ENCODE measurements at regions not wholly inside any gene's neighbourhood (a gene's known extent, or its start where the extent isn't known, plus 50 kb on each side); places are given as distances from the start of the nearest gene placed in this dataset.

- FAIRE-seq (no peak), DNase-seq (no peak), ATAC-seq (peak in 1 of 4 donors; percentile 32)
- no peak for TF ChIP-seq CTCF (IDR thresholded peaks at IDR 0.05)
- Histone ChIP-seq H3K27me3 (no peaks in the 10 kb centered on the region), H3K27ac (no peak overlapping the region), H3K4me1 (no peaks in the 10 kb centered on the region), H3K9me3 (no peaks in the 10 kb centered on the region), H3K36me3 (no peaks in the 10 kb centered on the region), H3K4me3 (no peak overlapping the region)
- intact Hi-C loops (cut with DNase I) = no loop called here
- 74 to 81% methylated on average over 2 of the region's 2 CpGs for WGBS, 2 donors
Observed at GRCh38 chr14:54252072-54252730, 144.6 kb upstream of the CDKN3 start.

- H3K27ac ChIP-seq = no peak overlapping the region
- H3K9me3 ChIP-seq = no peaks in the 10 kb centered on the region
- no peaks in the 10 kb centered on the region for H3K27me3 ChIP-seq
- no peak for TF ChIP-seq CTCF (IDR thresholded peaks at IDR 0.05)
- no peaks in the 10 kb centered on the region for H3K4me1 ChIP-seq
- 82 to 88% methylated on average over 4 of the region's 4 CpGs for WGBS, 2 donors
- no peaks in the 10 kb centered on the region for H3K36me3 ChIP-seq
- FAIRE-seq = no peak
- no peak for DNase-seq
- intact Hi-C loops (cut with DNase I) = no loop called here
- ATAC-seq = no peak
- no peak overlapping the region for H3K4me3 ChIP-seq
Observed at GRCh38 chr14:54253195-54253947, 143.4 kb upstream of the CDKN3 start.

- Histone ChIP-seq H3K4me1 (no peaks in the 10 kb centered on the region), H3K4me3 (no peak overlapping the region), H3K9me3 (no peaks in the 10 kb centered on the region), H3K27me3 (no peaks in the 10 kb centered on the region), H3K27ac (no peak overlapping the region), H3K36me3 (no peaks in the 10 kb centered on the region)
- intact Hi-C loops (cut with DNase I) = no loop called here
- no peak for ATAC-seq
- no peak for FAIRE-seq
- TF ChIP-seq CTCF (IDR thresholded peaks at IDR 0.05) = no peak
- 79 to 83% methylated on average over 9 of the region's 9 CpGs for WGBS, 2 donors
- DNase-seq = no peak
Observed at GRCh38 chr14:54256156-54256555, 140.7 kb upstream of the CDKN3 start.

- DNase-seq (no peak), ATAC-seq (no peak), FAIRE-seq (no peak)
- no peak for TF ChIP-seq CTCF (IDR thresholded peaks at IDR 0.05)
- Histone ChIP-seq H3K27me3 (no peaks in the 10 kb centered on the region), H3K36me3 (no peaks in the 10 kb centered on the region), H3K4me3 (no peak overlapping the region), H3K27ac (no peak overlapping the region), H3K9me3 (no peaks in the 10 kb centered on the region), H3K4me1 (no peaks in the 10 kb centered on the region)
- WGBS, 2 donors = 47 to 49% methylated on average over 3 of the region's 3 CpGs
- intact Hi-C loops (cut with DNase I) = no loop called here
Observed at GRCh38 chr14:54257424-54257823, 139.4 kb upstream of the CDKN3 start.

- H3K27ac ChIP-seq = no peak overlapping the region
- intact Hi-C loops (cut with DNase I) = no loop called here
- no peak for DNase-seq
- 73 to 86% methylated on average over 1 of the region's 1 CpG for WGBS, 2 donors
- H3K4me1 ChIP-seq = no peaks in the 10 kb centered on the region
- no peaks in the 10 kb centered on the region for H3K36me3 ChIP-seq
- no peak for TF ChIP-seq CTCF (IDR thresholded peaks at IDR 0.05)
- no peak for FAIRE-seq
- H3K4me3 ChIP-seq = no peak overlapping the region
- no peaks in the 10 kb centered on the region for H3K9me3 ChIP-seq
- H3K27me3 ChIP-seq = no peaks in the 10 kb centered on the region
- no peak for ATAC-seq
Observed at GRCh38 chr14:54258382-54258781, 138.4 kb upstream of the CDKN3 start.
